PC-9 (cell line): ENCODE measurements at regions not wholly inside any gene's neighbourhood (a gene's known extent, or its start where the extent isn't known, plus 50 kb on each side); places are given as distances from the start of the nearest gene placed in this dataset.

Experiments used
- CTCF ChIP-seq: fragments of 200-600 bp; sonication (generic); conservative IDR thresholded peaks from 2 replicates; pipeline ENCODE4 v1.6.1; 2017; ENCODE audit warnings: mixed run types, antibody characterized with exemption, mild to moderate bottlenecking, moderate library complexity
- EZH2 ChIP-seq: fragments of 200-600 bp; sonication (generic); IDR thresholded peaks from 2 replicates; pipeline ENCODE4 v1.8.0; 2017; ENCODE audit warnings: antibody characterized with exemption, low read depth

GRCh38 chr5:164636456-164636855 is 1131.0 kb downstream of the MAT2B start:
- TF ChIP-seq CTCF (no peak), EZH2 (no peak)
